Fibroblast of skin of left quadriceps (primary cell): ENCODE measurements at regions not wholly inside any gene's neighbourhood (a gene's known extent, or its start where the extent isn't known, plus 50 kb on each side); places are given as distances from the start of the nearest gene placed in this dataset.

Experiments used
- DNase-seq, 2 experiments: peaks; one replicate each; pipeline ENCODE4 v3.0.0-alpha.2; 2013; ENCODE audit warnings: low read depth in 2 of 2

GRCh38 chr3:28808068-28808467 is 459.4 kb upstream of the AZI2 start:
- DNase-seq = no peak

- no peak for DNase-seq
These were observed 464.9 kb upstream of the RBMS3 start for GRCh38 chr3:28816017-28816416.

GRCh38 chr3:28824316-28824715 is 456.6 kb upstream of the RBMS3 start:
- no peak for DNase-seq

GRCh38 chr3:28826840-28827239 is 454.0 kb upstream of the RBMS3 start:
- no peak for DNase-seq

GRCh38 chr3:28835249-28835648 is 445.6 kb upstream of the RBMS3 start:
- no peak for DNase-seq

GRCh38 chr3:28835751-28836150 is 445.1 kb upstream of the RBMS3 start:
- no peak for DNase-seq

- DNase-seq = no peak
These were observed 444.7 kb upstream of the RBMS3 start for GRCh38 chr3:28836199-28836598.

- DNase-seq = no peak
These were observed 439.9 kb upstream of the RBMS3 start for GRCh38 chr3:28840976-28841376.

- DNase-seq = no peak
These were observed 439.4 kb upstream of the RBMS3 start for GRCh38 chr3:28841441-28841840.

- DNase-seq = no peak
These were observed 436.4 kb upstream of the RBMS3 start for GRCh38 chr3:28844298-28845005.

- DNase-seq = no peak
These were observed 435.9 kb upstream of the RBMS3 start for GRCh38 chr3:28845006-28845324.

GRCh38 chr3:28846971-28847478 is 433.8 kb upstream of the RBMS3 start:
- DNase-seq = no peak

GRCh38 chr3:28847736-28848135 is 433.1 kb upstream of the RBMS3 start:
- DNase-seq = no peak

- no peak for DNase-seq
These were observed 430.7 kb upstream of the RBMS3 start for GRCh38 chr3:28850186-28850585.

- DNase-seq = peak in 1 of 2 experiments; percentile 7
These were observed 427.0 kb upstream of the RBMS3 start for GRCh38 chr3:28853830-28854229.

- DNase-seq = no peak
These were observed 424.1 kb upstream of the RBMS3 start for GRCh38 chr3:28856796-28857195.

- DNase-seq = no peak
These were observed 421.0 kb upstream of the RBMS3 start for GRCh38 chr3:28859897-28860296.

GRCh38 chr3:28860307-28860706 is 420.6 kb upstream of the RBMS3 start:
- no peak for DNase-seq

- no peak for DNase-seq
These were observed 417.7 kb upstream of the RBMS3 start for GRCh38 chr3:28863186-28863585.

- no peak for DNase-seq
These were observed 413.0 kb upstream of the RBMS3 start for GRCh38 chr3:28867836-28868235.

GRCh38 chr3:28868897-28869296 is 412.0 kb upstream of the RBMS3 start:
- DNase-seq = no peak

GRCh38 chr3:28877912-28878311 is 403.0 kb upstream of the RBMS3 start:
- DNase-seq = no peak

GRCh38 chr3:28890373-28890772 is 390.5 kb upstream of the RBMS3 start:
- no peak for DNase-seq

- no peak for DNase-seq
These were observed 389.4 kb upstream of the RBMS3 start for GRCh38 chr3:28891485-28891884.
